ENCODE measurements at regions not wholly inside any gene's neighbourhood (a gene's known extent, or its start where the extent isn't known, plus 50 kb on each side); places are given as distances from the start of the nearest gene placed in this dataset.

GRCh38 chr10:3955493-3955892, 170.5 kb upstream of the KLF6 start:
- no peak for TF ChIP-seq CTCF (IDR thresholded peaks at IDR 0.05; ENCODE audit: low read depth, low read length)
- TF ChIP-seq POLR2A (IDR thresholded peaks at IDR 0.05; ENCODE audit: extremely low read depth, insufficient read length), result no peak
- TF ChIP-seq MAX (IDR thresholded peaks at IDR 0.05; ENCODE audit: low read depth, low read length), result no peak

Data from NB4 (cell line).